Gastrocnemius medialis (tissue), 4 donors: ENCODE measurements at regions not wholly inside any gene's neighbourhood (a gene's known extent, or its start where the extent isn't known, plus 50 kb on each side); places are given as distances from the start of the nearest gene placed in this dataset.
"Not testable (repeated sequence)": the region's sequence is repeated elsewhere in the genome, so short reads cannot be mapped to it uniquely, and the experiment has no call there.

Experiments used
- ATAC-seq, 2 donors: fragments of 150-250 bp; one replicate each; pipeline ENCODE4 v1.9.1; 2016
- DNase-seq, 2 donors: peaks; one replicate each; pipeline ENCODE4 v3.0.0-alpha.2; 2019
- H3K27ac ChIP-seq, 4 donors: fragments of 200-600 bp; sonication (generic); 1 replicate in 1 of 4; 2 replicates in 3 of 4; pipeline ENCODE4 v1.5.1; 2016 to 2018; ENCODE audit warnings: mild to moderate bottlenecking in 2 of 4, moderate library complexity in 1 of 4
- H3K27me3 ChIP-seq, 3 donors: fragments of 200-600 bp; sonication (generic) in 2 of 3; 1 replicate in 1 of 3; 2 replicates in 2 of 3; pipeline versions ENCODE4 v1.5.1 to v1.6.0; 2016 to 2019; ENCODE audit warnings: mild to moderate bottlenecking in 1 of 3, moderate library complexity in 1 of 3
- H3K36me3 ChIP-seq, 2 donors: fragments of 200-600 bp; sonication (generic) in 1 of 2; one replicate each; pipeline ENCODE4 v1.5.1; 2017 to 2018
- H3K4me1 ChIP-seq, 2 donors: fragments of 200-600 bp; sonication (generic) in 1 of 2; one replicate each; pipeline ENCODE4 v1.5.1; 2016 to 2017; ENCODE audit warnings: mild to moderate bottlenecking in 2 of 2
- H3K4me3 ChIP-seq, 4 donors: fragments of 200-600 bp; sonication (generic) in 3 of 4; 1 replicate in 1 of 4; 2 replicates in 3 of 4; pipeline ENCODE4 v1.5.1; 2016 to 2019; ENCODE audit warnings: mild to moderate bottlenecking in 2 of 4
- H3K9me3 ChIP-seq, 3 donors: fragments of 200-600 bp; sonication (generic) in 2 of 3; 1 replicate in 1 of 3; 2 replicates in 2 of 3; pipeline ENCODE4 v1.5.1; 2016 to 2019
- CTCF ChIP-seq, 5 experiments: fragments of 450-650 bp in 3 of 5; fragments of 200-600 bp in 2 of 5; sonication (generic) in 2 of 5; IDR thresholded peaks in 4 of 5; conservative IDR thresholded peaks in 1 of 5; 1 replicate in 4 of 5; 2 replicates in 1 of 5; pipeline ENCODE4 v1.5.1; 2016 to 2019; ENCODE audit warnings: antibody characterized with exemption in 5 of 5, mild to moderate bottlenecking in 3 of 5, moderate library complexity in 3 of 5
- POLR2A ChIP-seq, 2 donors: fragments of 450-650 bp; IDR thresholded peaks; one replicate each; pipeline ENCODE4 v1.6.1; 2017; ENCODE audit warnings: antibody characterized with exemption in 2 of 2, mild to moderate bottlenecking in 2 of 2, moderate library complexity in 2 of 2
- in situ Hi-C, 4 donors: fragments of 200-750 bp; cut with MboI; loops; one replicate each; pipeline versions ENCODE4 v1.15.0 to v1.8.0; 2017; ENCODE audit warnings: low sequenced_read_pairs in 4 of 4
- intact Hi-C: fragments of 100-400 bp; cut with DNase I; formaldehyde crosslinking; loops from one replicate; pipeline ENCODE4 v1.15.1; 2023; ENCODE audit warnings: low total_unique reads

DNA sequence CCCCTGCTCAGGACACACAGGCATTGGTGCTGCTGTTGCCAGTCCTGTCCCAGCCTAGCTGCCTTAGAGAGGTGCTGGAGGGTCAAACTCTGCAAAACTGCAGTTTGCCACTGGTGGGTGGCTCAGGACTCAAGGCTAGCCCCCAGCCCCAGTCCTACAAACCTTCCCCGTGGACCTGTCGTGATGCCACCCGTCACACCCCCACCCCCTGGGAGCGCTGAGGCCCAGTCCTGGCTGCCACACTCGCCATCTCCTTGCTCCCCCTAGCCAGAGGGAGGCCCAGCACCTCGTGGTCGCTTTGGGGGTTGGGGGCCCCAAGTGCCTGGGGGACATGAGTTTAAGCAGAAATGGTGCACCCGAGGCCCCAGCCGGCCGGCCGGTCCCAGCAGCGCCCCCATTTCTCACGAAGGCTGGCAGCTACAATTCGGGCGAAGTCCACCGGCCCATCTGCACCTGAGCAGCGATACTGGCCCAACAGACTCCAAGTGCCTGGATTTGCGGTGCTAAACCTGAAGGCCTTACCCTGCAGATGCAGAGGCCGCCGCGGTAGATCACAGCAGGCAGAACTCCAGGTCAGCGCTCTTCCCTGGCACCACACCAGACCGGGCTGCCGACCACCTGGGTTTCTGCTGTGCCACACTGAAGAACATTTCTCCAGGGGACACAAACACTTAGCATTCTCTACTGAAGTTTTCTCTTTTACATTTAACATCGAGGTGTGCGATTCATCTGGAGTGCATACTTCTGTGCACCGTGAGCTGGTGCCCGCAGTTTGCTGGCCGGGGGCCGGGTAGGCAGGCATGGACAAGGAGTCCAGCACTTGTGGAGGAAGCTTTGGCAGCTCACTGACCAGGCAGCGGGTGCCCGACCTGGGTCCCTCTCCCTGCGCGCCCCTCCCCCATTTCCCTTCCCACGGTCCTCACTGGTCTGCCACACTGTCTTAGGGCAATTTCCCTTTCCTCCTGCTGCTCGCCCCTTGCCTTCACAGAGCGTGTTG, 130.0 kb downstream of the KCNJ12 start:
- H3K4me1 ChIP-seq, result peaks cover 2 to 3% of the 10 kb centered on the region in 2 donors
- no peaks in the 10 kb centered on the region for H3K9me3 ChIP-seq
- ATAC-seq, result no peak
- H3K36me3 ChIP-seq, result no peaks in the 10 kb centered on the region
- DNase-seq, result no peak
- H3K4me3 ChIP-seq, result no peak overlapping the region
- H3K27ac ChIP-seq, result no peak overlapping the region
- in situ Hi-C loops, result loop anchor here in 2 of 4 donors (25.0 kb wide), 2 partner anchors 194 to 394 kb away; no protein-coding TSS in a partner anchor
- intact Hi-C loops, result no loop called here
- no peak for TF ChIP-seq CTCF (IDR thresholded peaks at IDR 0.05 in 4 of 5, conservative IDR thresholded peaks at IDR 0.05 in 1 of 5)
- TF ChIP-seq POLR2A (IDR thresholded peaks at IDR 0.05), result no peak
- no peaks in the 10 kb centered on the region for H3K27me3 ChIP-seq

GRCh38 chr17:21507806-21508205, 131.6 kb downstream of the KCNJ12 start:
- in situ Hi-C loops, result loop anchor here in 2 of 4 donors (25.0 kb wide), 2 partner anchors 196 to 396 kb away; no protein-coding TSS in a partner anchor
- DNase-seq, H3K27me3 ChIP-seq, H3K36me3 ChIP-seq, H3K27ac ChIP-seq, intact Hi-C loops, H3K4me3 ChIP-seq, H3K9me3 ChIP-seq, ATAC-seq: not testable (repeated sequence)
- peaks cover 4 to 16% of the 10 kb centered on the region in 2 donors for H3K4me1 ChIP-seq

DNA sequence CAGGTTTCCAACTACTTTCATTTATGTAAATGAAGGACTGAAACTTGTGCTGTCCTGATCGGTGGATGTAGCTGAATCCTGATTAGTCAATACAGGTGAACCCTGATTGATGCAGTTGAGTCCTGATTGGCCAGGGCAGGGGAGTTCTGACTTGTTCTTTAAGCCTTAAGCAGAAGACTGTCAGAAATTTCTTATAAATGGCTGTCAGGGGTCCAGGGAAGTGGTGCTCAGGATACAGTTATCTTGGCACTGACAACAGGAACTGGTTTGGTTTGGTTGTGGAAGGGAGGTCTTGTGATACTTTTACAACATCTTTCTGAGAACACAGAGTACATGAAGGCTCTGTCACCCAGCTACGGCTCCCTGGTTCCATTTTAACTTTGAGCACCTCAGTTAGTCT, 132.1 kb downstream of the KCNJ12 start:
- ATAC-seq (no peak), DNase-seq (no peak)
- in situ Hi-C loops (loop anchor here in 2 of 4 donors (25.0 kb wide), 2 partner anchors 196 to 396 kb away; no protein-coding TSS in a partner anchor), intact Hi-C loops (no loop called here)
- Histone ChIP-seq H3K4me3 (no peak overlapping the region), H3K27ac (no peak overlapping the region), H3K9me3 (no peaks in the 10 kb centered on the region), H3K27me3 (no peaks in the 10 kb centered on the region), H3K36me3 (no peaks in the 10 kb centered on the region), H3K4me1 (peaks cover 4 to 16% of the 10 kb centered on the region in 2 donors)
- no peak for TF ChIP-seq CTCF (IDR thresholded peaks at IDR 0.05 in 4 of 5, conservative IDR thresholded peaks at IDR 0.05 in 1 of 5)
- TF ChIP-seq POLR2A (IDR thresholded peaks at IDR 0.05), result no peak

GRCh38 chr17:21509356-21509755, 133.2 kb downstream of the KCNJ12 start:
- H3K36me3 ChIP-seq, H3K9me3 ChIP-seq, intact Hi-C loops, DNase-seq, H3K27me3 ChIP-seq, H3K4me3 ChIP-seq, ATAC-seq, H3K27ac ChIP-seq: not testable (repeated sequence)
- in situ Hi-C loops, result loop anchor here in 2 of 4 donors (25.0 kb wide), 2 partner anchors 197 to 397 kb away; no protein-coding TSS in a partner anchor
- peaks cover 4 to 16% of the 10 kb centered on the region in 2 donors for H3K4me1 ChIP-seq

DNA sequence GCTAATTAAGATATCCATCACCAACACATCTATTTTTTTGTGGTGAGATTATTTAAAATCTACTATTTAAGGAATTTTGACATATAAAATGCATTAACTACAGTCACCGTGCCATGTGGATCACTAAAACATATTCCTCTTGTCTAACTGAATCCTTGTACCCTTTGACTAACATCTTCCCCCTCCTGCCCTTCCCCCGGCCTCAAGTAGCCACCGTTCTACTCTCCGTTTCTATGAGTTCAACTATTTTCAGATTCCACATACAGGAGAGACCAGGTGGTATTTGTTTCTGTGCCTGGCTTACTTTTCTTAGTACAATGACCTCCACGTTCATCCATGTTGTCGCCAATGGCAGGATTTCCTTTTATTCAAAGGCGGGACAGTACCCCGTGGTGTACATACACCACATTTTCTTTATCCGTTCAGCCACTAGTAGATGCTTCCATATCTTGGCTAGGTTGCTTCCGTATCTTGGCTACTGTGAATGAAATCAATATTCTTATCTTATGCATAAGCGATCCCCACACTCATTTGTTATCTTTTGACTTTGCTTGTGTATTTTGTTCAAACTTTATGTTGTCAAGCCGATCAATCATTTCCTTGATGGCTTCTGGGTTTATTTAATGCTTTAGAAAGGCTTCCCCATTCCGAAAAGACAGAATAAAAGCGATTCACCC, 134.7 kb downstream of the KCNJ12 start:
- peak overlapping the region; percentile 65 to 82 (median 68) for H3K4me3 ChIP-seq
- no peaks in the 10 kb centered on the region for H3K9me3 ChIP-seq
- TF ChIP-seq CTCF (IDR thresholded peaks at IDR 0.05 in 4 of 5, conservative IDR thresholded peaks at IDR 0.05 in 1 of 5) (no peak), POLR2A (IDR thresholded peaks at IDR 0.05) (no peak)
- DNase-seq (no peak), ATAC-seq (no peak)
- H3K36me3 ChIP-seq, result no peaks in the 10 kb centered on the region
- H3K27me3 ChIP-seq, result no peaks in the 10 kb centered on the region
- intact Hi-C loops, result loop anchor here (1.0 to 5.0 kb wide), 5 partner anchors 54 to 384 kb away; partner anchors contain the start of genes DHRS7B and KCNJ12
- in situ Hi-C loops, result loop anchor here (5.0 to 25.0 kb wide), 6 partner anchors 49 to 399 kb away; partner anchors contain the start of gene DHRS7B (in 2 of the 4)
- H3K27ac ChIP-seq, result peak overlapping the region; percentile 68 to 80 (median 74)
- peaks cover 4 to 16% of the 10 kb centered on the region in 2 donors for H3K4me1 ChIP-seq
